HL-60 (cell line): ENCODE measurements at regions not wholly inside any gene's neighbourhood (a gene's known extent, or its start where the extent isn't known, plus 50 kb on each side); places are given as distances from the start of the nearest gene placed in this dataset.

Experiments
- DNase-seq, 2 experiments: peaks; one replicate each; pipeline ENCODE4 v3.0.0-alpha.2; 2010 to 2020; ENCODE audit warnings: low read depth in 1 of 2, low spot score in 1 of 2
- H3K27ac ChIP-seq: fragments of 250-450 bp; sonication (Bioruptor Pico); replicated peaks from 2 replicates; pipeline ENCODE4 v1.5.1; 2020; ENCODE audit warnings: mild to moderate bottlenecking, moderate library complexity
- H3K27me3 ChIP-seq: fragments of 250-450 bp; sonication (Bioruptor Pico); 2 replicates; pipeline ENCODE4 v1.5.1; 2021; ENCODE audit warnings: mild to moderate bottlenecking, moderate library complexity; ENCODE audit not compliant: insufficient read depth, poor library complexity, severe bottlenecking
- H3K4me3 ChIP-seq: replicated peaks from 2 replicates; pipeline ENCODE4 v1.5.1; 2011; ENCODE audit warnings: mild to moderate bottlenecking, control low read depth, low read length; ENCODE audit not compliant: insufficient read depth
- CTCF ChIP-seq: IDR thresholded peaks from one replicate; pipeline ENCODE4 v1.5.1; 2011; ENCODE audit warnings: low read length, control low read depth, inconsistent platforms; ENCODE audit not compliant: insufficient read depth
- GABPA ChIP-seq: IDR thresholded peaks from 2 replicates; pipeline ENCODE4 v1.6.1; 2012; ENCODE audit warnings: low read depth
- POLR2AphosphoS5 ChIP-seq: IDR thresholded peaks from 2 replicates; pipeline ENCODE4 v1.6.1; 2012; ENCODE audit warnings: low read depth
- REST ChIP-seq: IDR thresholded peaks from 2 replicates; pipeline ENCODE4 v1.6.1; 2012; ENCODE audit warnings: low read depth; ENCODE audit not compliant: insufficient replicate concordance
- SPI1 ChIP-seq: IDR thresholded peaks from 2 replicates; pipeline ENCODE4 v1.6.1; 2012; ENCODE audit warnings: low read depth, mild to moderate bottlenecking, borderline replicate concordance

- Histone ChIP-seq H3K4me3 (no peak overlapping the region), H3K27ac (no peak overlapping the region), H3K27me3 (no peaks in the 10 kb centered on the region)
- DNase-seq, result no peak
- TF ChIP-seq REST (no peak), CTCF (no peak), POLR2AphosphoS5 (no peak), GABPA (no peak), SPI1 (no peak)
Measured at GRCh38 chr2:81940266-81940955, 1635.9 kb upstream of the LRRTM1 start.

GRCh38 chr2:81937944-81938343, 1633.4 kb upstream of the LRRTM1 start:
- TF ChIP-seq POLR2AphosphoS5 (no peak), CTCF (no peak), REST (no peak), SPI1 (no peak), GABPA (no peak)
- Histone ChIP-seq H3K4me3 (no peak overlapping the region), H3K27me3 (no peaks in the 10 kb centered on the region), H3K27ac (no peak overlapping the region)
- DNase-seq, result no peak

GRCh38 chr2:81903534-81903933, 1599.0 kb upstream of the LRRTM1 start:
- no peak overlapping the region for H3K4me3 ChIP-seq
- no peak for TF ChIP-seq POLR2AphosphoS5
- no peak for TF ChIP-seq SPI1
- TF ChIP-seq GABPA, result no peak
- no peak for TF ChIP-seq REST
- TF ChIP-seq CTCF, result no peak

More at GRCh38 chr2:81903534-81903933, 1599.0 kb upstream of the LRRTM1 start:
- Histone ChIP-seq H3K27ac (no peak overlapping the region), H3K27me3 (no peaks in the 10 kb centered on the region)
- DNase-seq, result no peak
